Caki2 (cell line): ENCODE measurements at regions not wholly inside any gene's neighbourhood (a gene's known extent, or its start where the extent isn't known, plus 50 kb on each side); places are given as distances from the start of the nearest gene placed in this dataset.

Experiments
- DNase-seq: peaks from one replicate; pipeline ENCODE4 v3.0.0-alpha.2; 2015; ENCODE audit warnings: low read depth
- in situ Hi-C: cut with HindIII; loops from 2 replicates; pipeline ENCODE4 v1.10.0; 2016; ENCODE audit warnings: low sequenced_read_pairs, low pct_unique_long_range_greater_than_20kb, mixed read lengths

GRCh38 chr18:57855551-57855950, 52.4 kb upstream of the ATP8B1 start:
- in situ Hi-C loops, result no loop called here

GRCh38 chr18:57854726-57855125, 51.6 kb upstream of the ATP8B1 start:
- DNase-seq, result no peak
- in situ Hi-C loops, result no loop called here

More at GRCh38 chr18:57855551-57855950, 52.4 kb upstream of the ATP8B1 start:
- no peak for DNase-seq

GRCh38 chr18:57853864-57854263, 50.7 kb upstream of the ATP8B1 start:
- in situ Hi-C loops, result no loop called here
- DNase-seq, result no peak

GRCh38 chr18:57853133-57853532, 50.0 kb upstream of the ATP8B1 start:
- in situ Hi-C loops, result no loop called here
- no peak for DNase-seq
